HG03442 (cell line): ENCODE measurements at regions not wholly inside any gene's neighbourhood (a gene's known extent, or its start where the extent isn't known, plus 50 kb on each side); places are given as distances from the start of the nearest gene placed in this dataset.
A peak's percentile ranks its signal among the peaks of the same experiment; 100 is the strongest.

ENCODE experiments used
- ATAC-seq: cut with Tn5 transposase; IDR thresholded peaks from one replicate; pipeline ENCODE4 v1.9.1; 2021; ENCODE audit warnings: mild to moderate bottlenecking, moderate library complexity; ENCODE audit not compliant: unreplicated experiment

GRCh38 chr5:164007064-164007463, 501.6 kb downstream of the MAT2B start:
- ATAC-seq, result no peak

DNA sequence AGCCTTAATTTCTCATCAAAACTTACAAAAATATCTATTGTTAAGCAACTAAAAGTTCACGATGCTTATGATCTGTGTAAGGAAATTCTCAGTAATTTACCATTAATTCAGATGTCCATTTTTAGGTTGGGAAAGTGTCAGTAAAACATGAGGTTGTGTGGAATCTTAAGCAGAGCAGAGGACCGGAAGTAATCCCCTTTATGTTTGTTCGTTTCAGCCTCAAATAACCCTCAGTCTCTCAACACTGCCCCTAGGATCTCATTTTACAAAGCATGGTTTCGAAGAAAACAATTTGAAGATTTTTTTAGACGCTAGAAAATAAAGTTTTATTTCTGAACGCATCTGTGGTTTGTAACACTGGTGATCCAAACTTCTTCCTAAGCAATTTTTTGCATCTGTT, 504.2 kb downstream of the MAT2B start:
- ATAC-seq, result no peak

DNA sequence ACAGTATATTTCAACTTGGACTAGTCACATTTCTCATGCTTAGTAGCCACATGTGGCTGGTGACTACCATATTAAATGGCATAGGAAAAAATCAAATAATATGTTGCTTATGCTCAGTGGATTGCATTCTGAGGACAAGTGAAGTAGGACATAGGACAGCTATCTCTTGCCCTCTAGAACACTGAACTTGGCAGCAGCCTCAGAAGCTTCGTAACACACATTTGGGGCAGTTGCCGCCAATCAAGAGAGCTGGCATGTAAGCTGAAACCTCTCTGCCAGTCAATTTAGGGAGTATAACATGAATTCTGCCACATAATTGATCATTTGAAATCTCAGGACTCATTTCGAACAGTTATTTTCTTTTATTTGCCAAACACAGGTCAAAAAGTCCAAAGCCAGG, 505.5 kb downstream of the MAT2B start:
- ATAC-seq, result no peak

DNA sequence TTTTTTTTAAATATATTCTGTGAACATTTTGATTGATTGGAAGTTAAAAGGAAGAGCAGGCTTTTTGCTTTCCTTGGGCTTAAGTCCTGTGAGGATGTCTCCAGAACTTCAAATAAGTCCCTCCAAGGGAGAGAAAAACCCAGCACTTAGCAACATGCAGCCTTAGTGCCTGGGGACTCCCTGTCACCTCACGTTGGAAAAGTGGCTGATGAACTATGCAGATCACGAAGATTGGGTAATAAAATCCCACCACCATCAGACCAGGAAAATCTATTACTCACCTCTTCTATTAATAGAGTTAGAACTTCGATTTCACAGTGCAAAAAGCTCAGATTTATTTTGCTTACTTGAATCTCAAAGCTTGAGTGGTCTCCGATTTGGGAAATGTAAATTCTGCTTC, 507.0 kb downstream of the MAT2B start:
- ATAC-seq, result no peak

GRCh38 chr5:164013077-164013670, 507.8 kb downstream of the MAT2B start:
- ATAC-seq, result peak; percentile 72

DNA sequence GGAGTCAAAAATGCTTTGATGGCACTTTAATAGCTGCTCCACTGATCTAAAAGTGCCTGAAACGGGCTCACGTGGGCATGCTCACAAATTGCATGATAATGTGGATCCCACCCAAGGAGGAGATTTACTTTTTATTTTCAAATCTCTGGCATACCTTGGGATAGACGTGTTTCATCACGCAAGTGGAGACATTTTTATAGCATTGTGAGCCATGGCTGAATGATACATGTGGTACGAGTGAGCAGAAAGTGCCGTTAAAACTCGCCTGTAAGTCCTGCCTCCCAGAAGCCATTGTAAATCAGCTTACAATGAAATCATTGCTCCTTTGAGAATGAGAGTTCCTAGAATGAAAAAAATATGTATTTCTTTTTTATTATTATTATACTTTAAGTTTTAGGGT, 514.7 kb downstream of the MAT2B start:
- ATAC-seq, result no peak

GRCh38 chr5:164027738-164028137, 522.3 kb downstream of the MAT2B start:
- ATAC-seq, result no peak

- no peak for ATAC-seq
Observed at GRCh38 chr5:164038128-164038783, 532.8 kb downstream of the MAT2B start.

- no peak for ATAC-seq
Observed at GRCh38 chr5:164041105-164041504, 535.7 kb downstream of the MAT2B start.

DNA sequence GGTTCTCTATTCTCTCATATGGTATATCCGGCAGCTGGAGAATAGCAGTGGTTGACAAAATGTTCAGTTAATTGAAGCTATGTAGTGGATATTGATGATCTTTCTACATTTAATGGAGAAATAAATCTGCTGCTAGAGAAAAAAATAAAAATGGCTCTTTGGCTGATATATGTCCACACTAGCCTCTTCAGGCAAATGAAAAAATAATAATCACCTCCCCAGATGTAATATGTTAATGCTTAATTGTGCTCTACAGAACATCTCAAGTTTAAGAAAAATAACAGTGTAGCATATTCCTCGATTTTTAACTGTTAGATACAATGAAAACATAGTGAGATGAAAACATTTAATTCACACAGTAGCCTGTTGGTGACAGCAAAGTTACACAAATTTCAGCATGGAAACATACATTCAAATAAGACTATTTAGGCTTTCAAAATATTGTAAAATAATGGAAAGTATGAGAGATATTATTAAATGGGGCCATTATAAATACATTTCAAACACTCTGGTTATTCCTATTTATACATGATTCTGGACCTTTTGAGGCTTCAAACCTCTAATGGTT, 543.0 kb downstream of the MAT2B start:
- no peak for ATAC-seq

GRCh38 chr5:164051745-164052144, 546.3 kb downstream of the MAT2B start:
- ATAC-seq, result no peak

DNA sequence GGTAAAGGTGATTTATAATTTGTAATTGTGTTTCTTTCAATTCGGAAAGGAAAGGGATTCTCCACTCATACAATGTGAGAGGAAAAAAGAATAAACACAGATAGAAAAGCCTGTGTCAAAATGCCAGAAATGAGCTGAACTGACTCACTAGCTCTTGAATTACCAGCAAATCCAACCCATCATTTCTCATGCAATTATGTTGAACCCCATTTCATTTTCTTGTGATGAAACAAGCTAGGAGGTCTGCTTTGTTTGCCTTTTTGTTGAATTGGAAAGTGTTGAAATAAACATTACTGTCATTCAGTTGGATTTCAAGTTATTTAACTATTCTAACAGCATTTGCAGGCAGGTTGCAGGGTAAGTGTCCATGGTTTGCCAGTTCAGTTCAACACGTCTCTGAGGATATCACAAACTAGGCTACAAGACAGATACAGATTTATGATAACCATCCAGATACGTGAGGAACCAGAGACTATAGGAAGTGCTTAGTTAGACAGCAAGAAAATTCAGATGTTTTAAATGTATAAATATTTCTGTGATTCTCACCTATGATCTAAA, 547.2 kb downstream of the MAT2B start:
- ATAC-seq, result no peak

DNA sequence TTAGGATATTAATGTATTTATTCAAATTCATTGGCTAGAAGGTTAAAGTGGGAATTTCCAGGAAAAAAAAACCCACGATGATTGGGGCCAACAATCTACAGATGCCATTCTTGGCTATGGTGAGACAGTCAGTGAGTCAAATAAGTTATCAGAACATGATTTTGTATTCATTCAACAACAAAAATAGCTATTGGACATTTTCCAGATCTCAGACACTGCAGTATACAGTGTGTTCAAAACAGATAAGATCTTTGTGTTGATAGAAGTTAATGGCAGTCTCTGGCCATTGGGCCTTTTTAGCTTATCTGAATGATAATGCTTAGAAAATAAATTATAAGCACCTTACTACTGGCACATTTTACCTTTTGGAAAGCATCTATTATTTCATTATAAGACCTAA, 547.7 kb downstream of the MAT2B start:
- ATAC-seq, result no peak

- no peak for ATAC-seq
Observed at GRCh38 chr5:164054461-164054860, 549.0 kb downstream of the MAT2B start.

GRCh38 chr5:164057121-164057520, 551.7 kb downstream of the MAT2B start:
- ATAC-seq, result no peak

DNA sequence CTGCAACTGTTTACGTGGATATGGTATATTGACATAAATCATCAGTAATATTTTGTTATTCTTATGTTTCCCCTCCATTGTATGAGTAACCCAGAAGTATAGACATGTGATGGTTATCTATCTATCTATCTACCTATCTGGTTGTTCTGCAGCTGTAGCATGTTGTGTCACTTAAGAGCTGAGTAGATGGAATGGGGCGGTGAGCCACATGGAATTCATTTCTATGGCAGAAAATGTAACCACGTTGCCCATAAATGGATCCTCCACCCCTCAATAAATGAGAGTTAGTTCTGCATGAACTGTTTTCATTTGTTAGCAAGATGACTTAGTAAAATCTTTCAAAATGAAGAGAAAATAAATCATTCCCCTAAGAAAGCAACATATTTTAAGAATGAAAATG, 553.2 kb downstream of the MAT2B start:
- no peak for ATAC-seq

DNA sequence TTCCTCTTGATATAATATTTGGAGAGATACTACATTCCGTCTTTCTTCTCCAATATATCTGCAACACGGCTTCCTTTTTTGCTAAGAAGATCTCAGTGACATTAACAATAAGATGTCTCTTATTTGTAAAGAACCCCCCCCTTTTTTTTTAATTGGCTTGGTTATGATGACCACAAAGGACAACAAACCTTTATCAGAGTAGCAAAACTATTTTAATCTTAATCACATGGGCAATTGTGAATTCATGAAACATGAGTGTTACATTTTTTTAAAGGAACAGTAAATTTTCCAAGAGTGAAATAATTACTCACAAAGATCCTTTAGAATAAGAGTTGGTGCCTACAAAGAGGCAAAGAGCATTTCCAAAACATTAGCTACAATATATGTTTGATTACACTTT, 554.1 kb downstream of the MAT2B start:
- ATAC-seq, result no peak

DNA sequence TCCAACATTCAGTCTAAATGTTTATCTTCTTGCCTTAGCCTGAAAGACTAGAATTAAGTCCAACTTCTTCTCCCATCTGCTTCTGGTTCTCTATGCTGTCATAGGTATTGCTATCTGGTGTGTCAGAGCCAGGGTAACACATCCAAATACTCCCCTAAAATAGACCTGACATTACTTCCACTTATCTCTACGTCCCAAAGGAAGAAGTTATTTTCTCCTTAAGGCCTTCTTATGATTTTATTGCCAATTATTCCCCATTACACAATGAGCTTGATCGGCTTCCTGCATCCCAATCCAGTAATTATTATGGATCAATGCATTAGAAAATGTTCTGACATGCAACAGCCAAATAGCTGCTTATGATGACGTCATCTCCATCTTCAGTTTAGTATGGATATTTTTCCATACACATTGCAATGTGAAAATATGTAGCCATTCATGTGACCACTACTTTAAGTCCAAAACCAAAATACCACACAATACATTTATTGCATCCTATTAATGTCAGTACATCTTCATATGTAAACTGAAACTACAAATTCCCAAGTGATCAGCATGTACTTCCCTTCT, 555.5 kb downstream of the MAT2B start:
- no peak for ATAC-seq

DNA sequence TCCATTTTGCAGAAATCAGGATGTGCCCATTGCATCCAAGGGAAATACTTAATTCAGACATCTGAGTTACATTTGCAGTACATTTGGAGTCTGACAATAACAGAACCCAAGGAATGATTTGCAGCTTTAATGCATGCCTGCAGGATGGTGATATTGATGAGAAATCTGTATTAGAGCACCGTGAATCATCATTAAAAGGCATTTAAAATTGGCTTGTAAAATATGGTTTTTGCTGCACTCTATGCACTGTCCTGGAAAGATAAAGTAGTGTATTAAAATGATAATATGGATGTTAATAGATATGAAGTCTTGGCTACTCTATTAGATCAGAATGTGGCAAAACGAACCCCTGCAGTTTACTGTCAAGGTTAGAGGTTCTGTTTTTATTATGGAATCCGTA, 556.9 kb downstream of the MAT2B start:
- ATAC-seq, result no peak

DNA sequence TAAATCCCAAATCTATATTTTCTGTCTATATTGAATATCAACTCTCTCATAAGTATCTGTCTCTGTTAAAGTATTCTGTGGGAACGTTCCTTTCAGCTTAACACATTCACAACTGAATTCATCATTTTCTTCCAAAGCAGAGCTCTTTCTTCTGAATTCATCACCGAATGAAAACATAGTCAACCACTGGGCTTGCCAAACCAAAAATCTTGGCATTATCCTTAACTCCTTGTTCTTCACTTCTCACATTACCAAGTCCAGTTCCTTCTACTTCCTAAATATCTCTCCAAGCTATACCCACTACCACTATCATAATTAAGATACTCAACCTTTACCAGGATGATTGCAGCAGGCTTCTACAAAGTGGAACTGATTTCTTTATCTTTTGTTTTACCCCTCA, 559.8 kb downstream of the MAT2B start:
- ATAC-seq, result no peak

GRCh38 chr5:164071671-164072070, 566.3 kb downstream of the MAT2B start:
- ATAC-seq, result no peak

GRCh38 chr5:164073081-164073480, 567.7 kb downstream of the MAT2B start:
- no peak for ATAC-seq
